ENCODE measurements at regions not wholly inside any gene's neighbourhood (a gene's known extent, or its start where the extent isn't known, plus 50 kb on each side); places are given as distances from the start of the nearest gene placed in this dataset.

DNA sequence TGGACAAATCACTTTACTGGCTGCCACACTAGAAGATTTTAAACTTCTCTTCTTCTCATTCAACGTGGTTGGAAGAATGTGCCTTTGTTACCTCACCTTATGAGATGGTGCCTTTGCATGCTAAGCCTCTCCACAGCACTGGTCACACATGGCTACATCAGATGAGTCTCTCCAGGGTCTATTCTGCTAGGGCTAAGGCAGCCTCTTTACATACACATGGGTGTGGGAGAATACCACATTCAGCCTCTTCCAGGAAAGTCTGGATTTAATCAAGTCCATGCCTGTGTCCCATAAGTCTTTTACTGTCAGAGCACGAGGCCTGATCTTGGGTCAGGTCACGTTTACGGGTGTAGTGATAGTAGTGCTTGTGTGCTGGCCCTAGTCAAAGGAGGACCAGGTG is 701.5 kb downstream of the SORCS3 start:
- TF ChIP-seq SP1 (IDR thresholded peaks at IDR 0.05), result no peak
- TF ChIP-seq ARNT (IDR thresholded peaks at IDR 0.05), result no peak
- no peak for TF ChIP-seq TARDBP (IDR thresholded peaks at IDR 0.05)
- TF ChIP-seq FOXM1 (IDR thresholded peaks at IDR 0.05; ENCODE audit: borderline replicate concordance), result no peak
- no peak for TF ChIP-seq BHLHE40 (IDR thresholded peaks at IDR 0.05; ENCODE audit: borderline replicate concordance)
- TF ChIP-seq FOXA1 (IDR thresholded peaks at IDR 0.05), result no peak
- no peak for TF ChIP-seq HDGF (IDR thresholded peaks at IDR 0.05; ENCODE audit: borderline replicate concordance)
- TF ChIP-seq ELF4 (IDR thresholded peaks at IDR 0.05), result no peak
- no peak for TF ChIP-seq NFRKB (IDR thresholded peaks at IDR 0.05)
- TF ChIP-seq, protein P1, sequence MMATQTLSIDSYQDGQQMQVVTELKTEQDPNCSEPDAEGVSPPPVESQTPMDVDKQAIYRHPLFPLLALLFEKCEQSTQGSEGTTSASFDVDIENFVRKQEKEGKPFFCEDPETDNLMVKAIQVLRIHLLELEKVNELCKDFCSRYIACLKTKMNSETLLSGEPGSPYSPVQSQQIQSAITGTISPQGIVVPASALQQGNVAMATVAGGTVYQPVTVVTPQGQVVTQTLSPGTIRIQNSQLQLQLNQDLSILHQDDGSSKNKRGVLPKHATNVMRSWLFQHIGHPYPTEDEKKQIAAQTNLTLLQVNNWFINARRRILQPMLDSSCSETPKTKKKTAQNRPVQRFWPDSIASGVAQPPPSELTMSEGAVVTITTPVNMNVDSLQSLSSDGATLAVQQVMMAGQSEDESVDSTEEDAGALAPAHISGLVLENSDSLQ (IDR thresholded peaks at IDR 0.05), result no peak
- TF ChIP-seq SUZ12 (IDR thresholded peaks at IDR 0.05), result no peak
- TF ChIP-seq LEF1 (IDR thresholded peaks at IDR 0.05; ENCODE audit: borderline replicate concordance), result no peak

Measured in HEK293T (cell line).